Vagina (tissue), 2 donors: ENCODE measurements at regions not wholly inside any gene's neighbourhood (a gene's known extent, or its start where the extent isn't known, plus 50 kb on each side); places are given as distances from the start of the nearest gene placed in this dataset.

Source experiments
- DNase-seq, 2 donors: peaks; one replicate each; pipeline ENCODE4 v3.0.0-alpha.2; 2017; ENCODE audit errors: extremely low spot score in 2 of 2
- H3K27ac ChIP-seq: fragments of 200-600 bp; sonication (generic); one replicate; pipeline ENCODE4 v1.5.1; 2019
- H3K27me3 ChIP-seq: fragments of 200-600 bp; sonication (generic); one replicate; pipeline ENCODE4 v1.5.1; 2019
- H3K36me3 ChIP-seq, 2 donors: fragments of 200-600 bp; sonication (generic); one replicate each; pipeline ENCODE4 v1.5.1; 2017 to 2019
- H3K4me1 ChIP-seq: fragments of 200-600 bp; sonication (generic); one replicate; pipeline ENCODE4 v1.5.1; 2019
- H3K4me3 ChIP-seq, 2 donors: fragments of 200-600 bp; sonication (generic); 1 replicate in 1 of 2; 2 replicates in 1 of 2; pipeline ENCODE4 v1.5.1; 2016 to 2019
- H3K9me3 ChIP-seq: fragments of 200-600 bp; sonication (generic); one replicate; pipeline ENCODE4 v1.5.1; 2019
- POLR2A ChIP-seq, 2 donors: fragments of 450-650 bp; IDR thresholded peaks; one replicate each; pipeline ENCODE4 v1.6.1; 2017; ENCODE audit warnings: antibody characterized with exemption in 2 of 2, mild to moderate bottlenecking in 2 of 2, moderate library complexity in 2 of 2
- POLR2AphosphoS5 ChIP-seq, 2 donors: sonication (generic); formaldehyde crosslinking; IDR thresholded peaks; one replicate each; pipeline ENCODE4 v1.9.0; 2017; ENCODE audit warnings: antibody characterized with exemption in 2 of 2, mild to moderate bottlenecking in 2 of 2, low read depth in 1 of 2; ENCODE audit not compliant: insufficient read depth in 1 of 2
- intact Hi-C: fragments of 100-400 bp; cut with DNase I; formaldehyde crosslinking; loops from one replicate; pipeline ENCODE4 v1.15.1; 2023
- TF ChIP-seq, protein P1 (sequence below), 3 experiments: fragments of 450-650 bp in 2 of 3; fragments of 200-600 bp in 1 of 3; sonication (generic) in 1 of 3; IDR thresholded peaks; one replicate each; pipeline ENCODE4 v1.5.1; 2017 to 2019; ENCODE audit warnings: antibody characterized with exemption in 3 of 3, mild to moderate bottlenecking in 2 of 3, moderate library complexity in 2 of 3

DNA sequence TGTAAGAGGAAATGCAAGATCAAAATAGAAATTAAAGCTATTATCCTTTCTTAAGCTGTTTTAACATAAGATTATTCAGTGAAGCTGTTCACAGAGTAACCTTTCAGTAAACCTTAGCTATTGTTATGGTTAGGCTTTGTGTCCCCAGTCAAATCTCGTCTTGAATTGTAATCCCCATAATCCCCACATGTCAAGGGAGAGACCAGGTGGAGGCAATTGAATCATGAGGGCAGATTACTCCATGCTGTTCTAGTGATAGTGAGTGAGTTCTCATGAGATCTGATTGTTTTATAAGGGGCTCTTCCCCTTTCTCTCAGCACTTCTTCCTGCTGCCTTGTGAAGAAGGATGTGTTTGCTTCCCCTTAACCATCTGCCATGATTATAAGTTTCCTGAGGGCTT is 424.4 kb downstream of the DSEL start:
- DNase-seq: no peak
- H3K27me3 ChIP-seq: no peaks in the 10 kb centered on the region
- TF ChIP-seq POLR2AphosphoS5 (IDR thresholded peaks at IDR 0.05; ENCODE audit: insufficient read depth in 1 of 2, low read depth in 1 of 2) (no peak), POLR2A (IDR thresholded peaks at IDR 0.05) (no peak)
- TF ChIP-seq, protein P1, sequence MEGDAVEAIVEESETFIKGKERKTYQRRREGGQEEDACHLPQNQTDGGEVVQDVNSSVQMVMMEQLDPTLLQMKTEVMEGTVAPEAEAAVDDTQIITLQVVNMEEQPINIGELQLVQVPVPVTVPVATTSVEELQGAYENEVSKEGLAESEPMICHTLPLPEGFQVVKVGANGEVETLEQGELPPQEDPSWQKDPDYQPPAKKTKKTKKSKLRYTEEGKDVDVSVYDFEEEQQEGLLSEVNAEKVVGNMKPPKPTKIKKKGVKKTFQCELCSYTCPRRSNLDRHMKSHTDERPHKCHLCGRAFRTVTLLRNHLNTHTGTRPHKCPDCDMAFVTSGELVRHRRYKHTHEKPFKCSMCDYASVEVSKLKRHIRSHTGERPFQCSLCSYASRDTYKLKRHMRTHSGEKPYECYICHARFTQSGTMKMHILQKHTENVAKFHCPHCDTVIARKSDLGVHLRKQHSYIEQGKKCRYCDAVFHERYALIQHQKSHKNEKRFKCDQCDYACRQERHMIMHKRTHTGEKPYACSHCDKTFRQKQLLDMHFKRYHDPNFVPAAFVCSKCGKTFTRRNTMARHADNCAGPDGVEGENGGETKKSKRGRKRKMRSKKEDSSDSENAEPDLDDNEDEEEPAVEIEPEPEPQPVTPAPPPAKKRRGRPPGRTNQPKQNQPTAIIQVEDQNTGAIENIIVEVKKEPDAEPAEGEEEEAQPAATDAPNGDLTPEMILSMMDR (IDR thresholded peaks at IDR 0.05): no peak
- no peak overlapping the region for H3K4me3 ChIP-seq
- H3K36me3 ChIP-seq: no peaks in the 10 kb centered on the region
- H3K27ac ChIP-seq: no peak overlapping the region
- H3K9me3 ChIP-seq: no peaks in the 10 kb centered on the region
- no peaks in the 10 kb centered on the region for H3K4me1 ChIP-seq
- intact Hi-C loops: no loop called here

DNA sequence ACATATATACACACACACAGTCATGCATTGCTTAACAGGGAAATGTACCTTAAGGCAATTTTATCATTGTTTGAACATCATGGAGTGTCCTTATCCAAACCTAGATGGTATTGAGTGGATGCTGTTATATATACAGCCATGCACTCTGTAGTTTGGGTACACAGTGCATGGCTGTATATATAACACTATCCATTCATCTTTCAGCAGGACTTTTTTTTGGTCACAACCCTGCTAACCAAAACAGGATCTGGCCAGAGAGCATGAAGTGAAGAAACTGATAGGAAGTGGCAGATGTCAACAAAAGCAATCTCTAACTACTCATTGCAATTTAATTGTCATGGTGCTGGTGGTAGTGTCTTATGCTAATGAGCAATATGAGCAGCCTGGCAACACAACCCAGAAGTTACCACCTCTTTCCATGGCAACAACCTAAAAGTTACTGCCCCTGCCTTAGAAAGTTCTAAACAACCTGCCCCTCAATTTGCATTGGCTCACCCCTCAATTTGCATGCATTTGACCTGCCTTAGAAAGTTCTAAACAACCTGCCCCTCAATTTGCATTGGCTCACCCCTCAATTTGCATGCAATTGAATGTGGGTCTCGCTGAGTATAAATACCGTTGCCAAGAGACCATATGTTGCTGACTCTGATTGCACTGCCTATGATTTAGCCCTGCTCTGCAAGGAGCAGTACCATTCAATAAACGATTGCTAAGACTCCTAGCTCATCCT is 434.9 kb downstream of the DSEL start:
- no peaks in the 10 kb centered on the region for H3K36me3 ChIP-seq
- H3K9me3 ChIP-seq: no peaks in the 10 kb centered on the region
- DNase-seq: no peak
- no peak overlapping the region for H3K27ac ChIP-seq
- H3K4me3 ChIP-seq: no peak overlapping the region
- H3K4me1 ChIP-seq: no peaks in the 10 kb centered on the region
- TF ChIP-seq, protein P1 (IDR thresholded peaks at IDR 0.05): no peak
- TF ChIP-seq POLR2AphosphoS5 (IDR thresholded peaks at IDR 0.05; ENCODE audit: insufficient read depth in 1 of 2, low read depth in 1 of 2) (no peak), POLR2A (IDR thresholded peaks at IDR 0.05) (no peak)
- intact Hi-C loops: no loop called here
- no peaks in the 10 kb centered on the region for H3K27me3 ChIP-seq

DNA sequence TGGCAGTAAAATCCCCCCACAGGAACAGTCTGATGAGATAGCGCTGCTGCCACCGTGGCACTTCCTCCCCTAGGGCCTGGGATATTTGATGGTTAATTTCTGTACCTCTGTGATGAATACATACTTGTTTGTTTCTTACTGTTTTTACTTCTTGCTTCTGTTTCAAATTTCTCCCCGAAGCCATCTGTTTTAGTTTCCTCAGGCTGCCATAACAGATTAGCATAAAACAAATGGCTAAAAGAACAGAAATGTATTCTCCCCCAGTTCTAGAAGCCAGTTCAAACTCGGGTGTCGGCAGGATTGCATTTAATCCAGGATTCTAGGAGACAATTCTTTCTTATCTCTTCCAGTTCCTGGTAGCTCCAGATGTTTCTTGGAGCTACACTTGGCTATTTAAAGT is 435.9 kb downstream of the DSEL start:
- intact Hi-C loops: no loop called here
- H3K36me3 ChIP-seq: no peaks in the 10 kb centered on the region
- H3K27me3 ChIP-seq: no peaks in the 10 kb centered on the region
- no peaks in the 10 kb centered on the region for H3K4me1 ChIP-seq
- H3K9me3 ChIP-seq: no peaks in the 10 kb centered on the region
- no peak overlapping the region for H3K4me3 ChIP-seq
- DNase-seq: no peak
- no peak overlapping the region for H3K27ac ChIP-seq
- no peak for TF ChIP-seq POLR2A (IDR thresholded peaks at IDR 0.05)

DNA sequence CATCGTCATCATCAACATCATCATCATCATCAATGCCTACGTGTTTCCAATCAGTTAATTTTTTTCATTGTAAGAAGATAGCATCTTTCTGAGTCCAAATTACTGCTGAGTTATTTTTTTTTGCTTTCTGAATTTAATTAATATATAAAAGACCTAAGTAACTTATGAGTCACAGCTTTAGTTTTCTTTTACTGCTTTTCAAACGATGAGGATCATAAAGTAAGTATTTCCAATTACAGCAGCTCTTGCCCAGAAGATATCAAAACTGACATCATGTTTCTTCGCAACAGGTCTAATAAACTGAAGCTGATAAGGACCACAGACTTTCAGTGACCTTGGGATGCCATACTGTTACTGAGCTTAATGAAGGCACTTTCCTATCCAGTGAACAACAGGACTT is 442.2 kb downstream of the DSEL start:
- DNase-seq: no peak

DNA sequence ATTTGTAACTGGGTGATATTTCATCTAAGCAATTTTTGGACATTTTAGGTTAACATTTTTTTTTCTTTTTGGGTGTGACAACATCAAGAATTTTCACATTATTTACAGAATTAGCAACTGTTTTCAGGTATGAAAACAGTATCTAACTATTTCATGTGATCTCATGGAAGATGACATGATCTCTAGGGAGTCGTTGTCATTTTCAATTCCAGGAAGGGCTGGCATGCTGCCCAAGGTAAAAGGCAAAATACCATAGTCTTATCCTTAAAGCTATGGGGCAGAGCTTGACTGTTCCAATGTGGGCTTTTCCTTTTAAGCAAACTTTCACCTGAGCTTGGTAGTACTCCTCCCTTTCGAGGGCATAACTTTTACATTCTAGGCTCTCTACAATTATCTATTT is 443.7 kb downstream of the DSEL start:
- Histone ChIP-seq H3K4me1 (no peaks in the 10 kb centered on the region), H3K4me3 (no peak overlapping the region), H3K9me3 (no peaks in the 10 kb centered on the region), H3K27ac (no peak overlapping the region), H3K27me3 (no peaks in the 10 kb centered on the region), H3K36me3 (no peaks in the 10 kb centered on the region)
- DNase-seq: no peak
- intact Hi-C loops: no loop called here
- TF ChIP-seq, protein P1 (IDR thresholded peaks at IDR 0.05): no peak
- no peak for TF ChIP-seq POLR2A (IDR thresholded peaks at IDR 0.05)
- no peak for TF ChIP-seq POLR2AphosphoS5 (IDR thresholded peaks at IDR 0.05; ENCODE audit: insufficient read depth in 1 of 2, low read depth in 1 of 2)

More for the DNA sequence above, 442.2 kb downstream of the DSEL start:
- intact Hi-C loops: no loop called here
- Histone ChIP-seq H3K27ac (no peak overlapping the region), H3K9me3 (no peaks in the 10 kb centered on the region), H3K4me3 (no peak overlapping the region), H3K4me1 (no peaks in the 10 kb centered on the region), H3K36me3 (no peaks in the 10 kb centered on the region), H3K27me3 (no peaks in the 10 kb centered on the region)
- TF ChIP-seq, protein P1 (IDR thresholded peaks at IDR 0.05): no peak
